Epithelial cell of prostate (primary cell): ENCODE measurements at regions not wholly inside any gene's neighbourhood (a gene's known extent, or its start where the extent isn't known, plus 50 kb on each side); places are given as distances from the start of the nearest gene placed in this dataset.

Source experiments
- DNase-seq: peaks from one replicate; pipeline ENCODE4 v3.0.0-alpha.2; 2011; ENCODE audit warnings: low read depth, low spot score
- H3K27ac ChIP-seq: fragments of 450-650 bp; 2 replicates; pipeline ENCODE4 v1.5.1; 2017; ENCODE audit warnings: mild to moderate bottlenecking

DNA sequence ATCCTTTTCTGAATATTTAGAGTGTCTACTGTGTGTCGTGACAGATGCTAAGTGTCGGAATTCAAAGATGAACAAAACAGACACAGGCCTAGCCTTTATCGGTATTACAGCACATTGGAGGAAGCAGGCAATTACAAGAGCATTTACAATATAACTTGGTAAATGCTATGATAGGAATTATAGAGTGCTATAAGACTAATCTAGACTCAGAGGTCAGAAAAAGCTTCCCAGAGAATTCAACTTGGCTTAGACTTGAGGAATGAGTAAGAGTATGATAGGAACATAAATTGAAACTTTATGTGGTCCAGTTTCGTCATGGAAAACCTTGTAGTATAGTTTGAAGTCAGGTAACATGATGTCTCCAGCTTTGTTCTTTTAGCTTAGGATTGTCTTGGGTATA lies 395.7 kb upstream of the FAT3 start:
- DNase-seq, result no peak
- no peak overlapping the region for H3K27ac ChIP-seq

DNA sequence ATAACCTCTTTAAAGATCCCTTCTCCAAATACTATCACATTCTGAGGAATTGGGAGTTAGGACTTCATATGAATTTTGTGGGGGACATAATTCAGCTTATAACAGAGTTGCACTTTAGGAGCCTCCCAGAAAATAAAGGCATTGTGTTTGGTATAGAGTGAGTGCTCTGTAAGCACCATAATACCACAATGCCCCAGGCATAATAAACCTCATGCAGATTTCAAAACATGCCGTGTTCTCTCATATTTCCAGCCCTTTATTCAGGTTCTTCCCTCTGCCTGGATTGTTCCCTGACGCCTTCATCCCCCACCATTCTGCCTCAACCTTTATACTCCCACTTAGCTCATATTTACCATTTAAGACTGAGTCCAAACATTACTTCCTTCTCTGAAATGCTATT lies 398.8 kb upstream of the FAT3 start:
- no peak overlapping the region for H3K27ac ChIP-seq
- no peak for DNase-seq

DNA sequence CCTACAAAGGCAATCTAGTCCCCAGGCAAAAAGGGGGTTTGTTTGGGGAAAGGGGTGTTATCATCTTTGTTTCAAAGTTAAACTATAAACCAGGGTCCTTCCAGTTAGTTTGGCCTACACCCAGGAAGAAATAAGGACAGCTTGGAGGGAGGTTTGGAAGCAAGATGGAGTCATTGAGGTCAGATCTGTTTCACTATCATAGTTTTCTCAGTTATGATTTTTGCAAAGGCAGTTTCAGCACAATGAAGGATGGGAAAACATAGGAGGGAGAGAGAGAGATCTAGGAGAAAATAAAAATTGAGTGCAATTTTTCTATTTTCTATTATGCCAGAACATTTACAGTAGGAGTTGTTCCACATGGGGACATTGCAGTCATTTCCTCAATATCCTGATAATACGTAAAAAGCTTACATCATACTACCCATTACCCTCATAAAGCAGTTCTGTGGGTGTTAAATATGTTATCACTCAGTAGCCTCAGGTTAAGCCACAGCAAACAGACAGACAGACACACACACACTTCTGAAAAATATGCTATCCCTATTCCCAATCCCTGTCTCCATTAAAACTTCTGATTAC lies 401.3 kb upstream of the FAT3 start:
- no peak overlapping the region for H3K27ac ChIP-seq
- no peak for DNase-seq

DNA sequence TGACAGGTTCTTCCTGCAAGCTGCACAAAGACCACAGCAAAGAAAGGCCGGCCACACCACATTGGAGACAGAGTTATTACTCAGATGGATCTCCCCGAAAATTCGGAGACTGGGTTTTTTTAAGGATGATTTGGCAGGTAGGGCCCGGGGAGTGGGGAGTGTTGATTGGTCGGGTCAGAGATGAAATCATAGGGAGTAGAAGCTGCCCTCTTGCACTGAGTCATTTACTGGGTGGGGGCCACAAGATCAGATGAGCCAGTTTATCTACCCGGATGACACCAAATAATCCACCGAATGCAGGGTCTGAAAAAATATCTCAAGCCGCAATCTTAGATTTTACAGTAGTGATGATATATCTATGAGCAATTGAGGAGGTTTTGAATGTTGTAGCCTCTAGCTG lies 401.8 kb upstream of the FAT3 start:
- no peak overlapping the region for H3K27ac ChIP-seq
- DNase-seq, result no peak

DNA sequence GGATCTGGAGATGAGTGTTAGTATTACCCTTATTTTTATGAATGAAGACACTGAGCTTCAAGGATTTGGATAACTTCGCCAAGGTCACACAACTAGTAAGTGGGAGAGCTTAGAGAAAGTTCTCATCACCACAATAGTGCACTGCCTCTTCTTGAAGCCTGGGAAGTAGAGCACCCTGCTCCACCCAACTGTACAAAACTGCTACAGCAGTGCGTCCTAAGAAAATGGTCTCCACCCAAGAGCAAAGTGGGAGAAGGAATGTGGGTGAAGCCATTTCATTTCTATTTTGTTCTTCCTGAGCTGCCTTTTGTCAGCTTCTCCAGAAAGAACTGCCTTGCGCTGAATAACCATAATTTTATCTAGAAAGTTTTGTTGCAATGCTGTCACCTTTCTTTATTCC lies 403.9 kb upstream of the FAT3 start:
- H3K27ac ChIP-seq, result no peak overlapping the region
- DNase-seq, result no peak

DNA sequence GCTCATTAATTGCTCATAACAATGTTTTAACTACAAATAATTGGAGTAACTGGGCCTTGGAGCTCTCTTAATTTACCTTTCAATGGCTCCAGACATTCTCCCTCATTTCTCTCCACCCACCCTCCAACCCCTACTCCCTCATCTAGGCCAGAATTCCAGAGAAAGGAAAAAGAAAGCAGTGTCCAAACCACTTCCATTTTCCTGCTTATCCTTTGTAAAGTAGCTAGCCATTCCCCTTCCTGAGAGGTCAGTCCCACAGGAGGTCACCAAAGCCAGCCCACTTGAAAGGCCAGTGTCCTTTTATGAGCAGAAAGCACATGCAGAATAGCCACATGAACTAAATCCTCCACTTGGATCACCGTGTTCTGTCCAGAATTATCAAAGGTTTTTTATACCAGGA lies 404.8 kb upstream of the FAT3 start:
- no peak overlapping the region for H3K27ac ChIP-seq
- no peak for DNase-seq

DNA sequence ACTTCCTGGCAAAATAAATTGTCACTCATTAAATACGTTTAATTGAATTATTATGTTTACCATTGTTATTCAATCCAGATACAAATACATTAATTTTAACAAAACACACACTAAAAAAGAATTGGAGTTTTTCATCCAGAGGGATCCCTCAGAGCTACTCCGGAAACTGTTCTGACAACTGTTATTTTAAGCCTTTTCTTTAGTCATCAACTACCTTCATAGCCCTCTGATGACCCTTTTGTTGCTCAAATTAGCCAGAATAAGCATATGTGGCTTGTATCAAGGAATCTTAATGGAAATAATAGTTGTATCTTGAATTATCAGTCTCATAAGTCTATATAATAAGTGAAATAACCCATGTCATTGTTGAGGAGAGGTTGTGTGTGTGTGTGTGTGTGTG lies 405.4 kb upstream of the FAT3 start:
- no peak for DNase-seq

DNA sequence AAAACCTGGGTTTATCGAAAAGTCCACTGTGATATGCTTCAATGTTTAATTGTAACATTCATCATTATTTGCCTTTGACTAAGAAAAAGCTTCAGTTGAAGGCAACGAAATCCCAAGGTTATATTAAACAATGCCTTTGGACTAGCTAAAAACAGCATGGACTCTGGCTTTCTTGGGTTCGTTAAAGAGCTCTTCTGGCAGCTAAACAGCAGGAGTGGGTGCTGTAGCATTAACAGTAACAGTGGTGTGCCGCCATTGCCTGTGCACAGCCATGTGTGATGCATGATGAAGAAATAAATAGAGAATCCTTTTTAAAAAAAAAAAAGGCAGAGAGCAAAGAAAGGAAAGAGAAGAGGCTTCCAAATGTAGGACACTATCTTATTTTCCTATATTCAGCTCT lies 406.6 kb upstream of the FAT3 start:
- DNase-seq, result no peak
- no peak overlapping the region for H3K27ac ChIP-seq

More for the DNA sequence above, 405.4 kb upstream of the FAT3 start:
- no peak overlapping the region for H3K27ac ChIP-seq

DNA sequence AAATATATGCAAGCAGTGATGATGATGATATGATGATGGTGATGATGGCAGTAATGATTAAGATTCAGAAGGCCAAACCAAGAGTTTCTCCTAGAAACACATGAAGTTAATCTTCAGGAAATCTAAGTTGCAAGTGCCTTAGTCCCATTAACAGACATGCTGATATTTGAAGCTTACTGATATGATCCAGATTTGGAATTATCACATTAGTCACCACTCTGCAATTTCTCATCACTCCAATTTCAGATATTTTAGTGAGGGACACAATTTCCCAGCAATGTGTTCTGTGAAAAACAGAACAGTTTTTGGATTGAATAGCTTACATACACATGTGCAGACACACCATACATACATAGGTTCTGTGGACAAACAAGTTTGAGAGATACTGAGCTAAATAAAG lies 411.4 kb upstream of the FAT3 start:
- no peak for DNase-seq
- H3K27ac ChIP-seq, result no peak overlapping the region

DNA sequence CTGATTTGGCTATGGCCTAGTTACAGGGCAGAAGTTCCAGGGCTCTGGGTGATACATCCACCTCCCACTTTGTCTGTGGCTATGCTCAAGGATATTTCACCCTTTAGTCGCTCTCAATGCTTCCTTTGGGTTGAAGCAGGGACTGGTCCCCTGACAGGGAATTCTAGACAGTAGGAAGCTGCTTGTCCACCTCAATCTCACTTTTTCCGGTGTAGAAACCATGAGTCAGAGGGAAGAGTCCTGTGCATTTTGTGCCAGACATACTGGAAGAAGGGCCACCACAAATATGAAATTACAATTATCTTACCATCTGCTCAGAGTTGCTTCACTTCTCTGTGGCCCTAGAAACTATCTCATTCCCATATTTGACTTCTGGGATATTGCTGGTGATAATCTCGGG lies 413.7 kb upstream of the FAT3 start:
- DNase-seq, result no peak
- no peak overlapping the region for H3K27ac ChIP-seq

DNA sequence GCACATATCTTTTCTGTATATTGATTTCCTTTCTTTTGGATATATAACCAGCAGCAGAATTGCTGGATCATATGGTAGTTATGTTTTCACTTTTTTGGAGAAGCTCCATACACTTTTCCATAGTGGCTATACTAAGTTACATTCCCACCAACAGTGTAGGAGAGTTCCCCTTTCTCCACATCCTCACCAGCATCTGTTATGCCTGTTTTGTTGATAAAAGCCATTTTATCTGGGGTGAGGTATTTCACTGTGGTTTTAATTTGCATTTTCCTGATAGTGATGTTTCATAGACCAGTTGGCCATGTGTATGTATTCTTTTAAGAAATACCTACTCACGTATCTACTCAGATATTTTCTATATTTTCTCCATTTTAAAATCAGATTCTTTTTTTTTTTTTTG lies 419.3 kb upstream of the FAT3 start:
- DNase-seq, result no peak
- no peak overlapping the region for H3K27ac ChIP-seq

DNA sequence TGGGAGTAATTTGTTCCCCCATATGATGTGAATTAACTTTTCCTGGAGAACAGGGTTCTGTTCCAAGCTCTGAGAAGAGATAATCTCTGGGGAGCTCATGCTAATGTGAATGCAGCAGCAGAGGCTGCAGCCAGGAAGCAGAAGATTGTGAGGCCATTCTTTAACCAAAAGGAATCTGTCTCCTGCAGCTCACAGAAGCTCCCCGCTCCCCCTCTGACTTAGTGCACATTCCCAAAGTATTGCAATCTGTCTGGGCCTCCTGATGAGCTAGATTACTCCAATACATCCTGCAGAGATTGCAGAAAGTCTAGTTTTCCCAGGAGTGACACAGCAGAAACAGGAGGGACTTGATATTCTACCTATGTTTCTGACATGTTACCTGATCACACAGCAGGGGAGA lies 420.6 kb upstream of the FAT3 start:
- no peak overlapping the region for H3K27ac ChIP-seq
- DNase-seq, result no peak

DNA sequence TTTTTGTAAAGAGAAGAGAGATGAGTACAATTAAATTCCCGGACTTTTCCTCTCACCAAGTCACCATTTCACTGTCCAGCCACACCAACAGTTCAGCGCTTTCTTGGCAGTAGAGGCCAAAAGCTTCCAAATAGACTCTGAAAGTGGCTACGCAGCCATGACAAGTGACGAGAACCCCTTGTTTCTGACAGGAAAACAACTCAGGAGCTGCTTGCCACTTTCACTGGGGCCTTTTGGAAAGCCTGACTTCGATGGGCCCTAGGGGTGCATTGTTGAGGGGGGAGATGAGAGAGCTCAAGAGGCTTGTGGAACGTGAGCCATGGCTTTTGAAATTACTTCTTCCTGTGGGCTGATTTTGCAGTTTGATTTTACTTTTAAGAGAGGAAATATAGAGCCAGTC lies 422.1 kb upstream of the FAT3 start:
- DNase-seq, result no peak
- H3K27ac ChIP-seq, result no peak overlapping the region

DNA sequence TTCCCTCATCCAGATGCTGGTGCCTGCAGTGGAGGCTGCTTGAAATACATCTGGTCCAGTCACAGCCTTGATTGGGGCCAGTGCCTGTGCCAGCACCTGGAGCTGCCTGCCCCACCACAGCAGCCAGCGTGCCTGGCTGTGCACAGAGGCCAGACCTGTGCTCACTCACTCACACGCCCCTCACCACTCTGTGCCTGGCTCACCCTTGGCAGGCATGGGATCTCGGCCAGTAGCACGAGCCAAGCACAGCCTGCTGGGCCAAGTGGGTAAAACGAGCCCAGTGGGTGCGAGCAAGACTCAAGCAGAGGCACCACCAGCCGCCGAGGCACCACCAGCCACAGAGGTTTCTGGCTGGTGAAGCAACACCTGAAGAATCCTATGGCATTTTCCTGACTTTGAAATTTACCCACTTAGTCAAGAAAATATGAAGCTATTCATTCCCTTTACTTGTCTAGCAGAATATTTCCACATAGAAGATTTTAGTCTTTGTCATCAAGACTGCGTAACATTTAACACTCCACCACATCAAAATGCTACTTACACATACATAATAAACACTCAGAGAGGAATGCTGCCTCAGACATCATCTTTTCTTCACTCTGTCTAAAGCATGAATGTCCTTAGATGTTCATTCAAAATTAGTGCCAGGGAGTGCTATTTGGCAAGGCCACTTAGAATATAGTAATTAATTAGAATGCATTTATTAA lies 424.3 kb upstream of the FAT3 start:
- no peak overlapping the region for H3K27ac ChIP-seq
- DNase-seq, result no peak

DNA sequence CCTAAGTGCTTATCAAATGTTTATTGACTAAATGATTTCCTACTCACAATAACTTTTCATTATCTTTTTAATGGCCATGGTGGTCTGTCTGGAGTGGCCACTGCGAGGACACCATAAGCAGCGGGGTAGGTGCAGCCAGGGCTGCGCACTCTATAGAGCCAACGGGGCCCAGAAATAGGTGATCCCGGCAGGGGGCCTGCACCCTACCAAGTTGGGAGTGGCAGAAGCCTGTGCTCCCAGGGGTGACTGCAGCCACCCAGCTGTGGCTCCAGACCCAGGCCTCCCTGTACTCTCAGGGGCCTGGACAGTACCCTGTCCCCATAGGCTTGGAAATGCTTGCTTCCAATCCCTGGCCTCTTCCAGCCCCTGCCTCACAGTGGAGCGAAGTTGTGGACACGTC lies 426.4 kb upstream of the FAT3 start:
- H3K27ac ChIP-seq, result no peak overlapping the region
- no peak for DNase-seq

DNA sequence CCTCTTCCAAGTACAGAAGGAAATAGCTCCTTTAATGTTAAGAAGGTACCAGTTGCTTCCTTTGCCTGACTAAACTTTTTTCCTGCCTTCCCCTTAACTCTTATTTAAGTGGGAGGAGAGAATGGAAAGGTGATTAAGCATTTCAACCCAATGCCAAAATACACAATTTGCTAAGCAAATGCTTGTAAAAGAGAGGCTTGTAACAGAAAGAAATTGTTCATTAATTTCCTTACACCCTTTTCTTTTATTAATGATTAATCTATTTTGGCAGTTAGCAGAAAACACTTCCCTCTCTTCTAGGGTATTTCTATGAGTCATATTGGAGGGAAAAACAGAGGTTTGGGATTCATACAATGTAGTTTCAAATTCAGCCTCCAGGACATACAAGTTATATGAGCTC lies 427.6 kb upstream of the FAT3 start:
- DNase-seq, result no peak
- no peak overlapping the region for H3K27ac ChIP-seq

DNA sequence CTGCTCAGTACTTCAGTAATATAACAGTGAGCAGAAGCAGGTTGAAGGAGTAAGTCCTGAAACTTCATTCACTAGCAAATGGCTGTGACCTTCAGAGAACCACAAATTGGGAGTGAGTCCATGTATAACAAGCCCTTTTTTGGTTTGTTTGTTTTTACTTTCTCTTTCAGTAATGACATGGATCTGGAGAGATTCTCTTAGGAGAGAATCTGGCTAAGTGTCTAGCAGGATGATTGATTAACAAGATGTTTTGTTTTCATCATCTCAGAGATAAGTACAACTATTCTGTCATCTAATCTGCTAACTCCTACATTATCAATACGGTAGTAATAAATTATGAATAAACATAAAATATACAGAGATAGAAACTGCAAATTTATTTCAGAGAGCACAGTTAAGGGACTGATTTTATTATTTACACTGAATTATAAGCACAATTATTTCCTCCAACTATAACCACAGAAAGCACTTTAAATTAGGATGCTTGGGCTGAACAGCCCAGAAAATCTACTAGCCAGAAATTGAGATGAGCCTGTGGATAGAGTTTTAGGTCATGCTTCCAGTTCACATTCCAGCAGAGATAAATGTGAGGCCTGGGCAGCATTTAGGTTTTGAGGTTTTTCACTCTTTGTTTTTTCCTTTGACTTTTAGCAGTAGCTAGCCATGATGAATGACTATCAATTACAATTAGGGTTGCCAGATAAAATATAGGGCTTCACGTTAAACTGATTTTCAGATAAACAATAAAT lies 429.3 kb upstream of the FAT3 start:
- no peak for DNase-seq
- H3K27ac ChIP-seq, result no peak overlapping the region

DNA sequence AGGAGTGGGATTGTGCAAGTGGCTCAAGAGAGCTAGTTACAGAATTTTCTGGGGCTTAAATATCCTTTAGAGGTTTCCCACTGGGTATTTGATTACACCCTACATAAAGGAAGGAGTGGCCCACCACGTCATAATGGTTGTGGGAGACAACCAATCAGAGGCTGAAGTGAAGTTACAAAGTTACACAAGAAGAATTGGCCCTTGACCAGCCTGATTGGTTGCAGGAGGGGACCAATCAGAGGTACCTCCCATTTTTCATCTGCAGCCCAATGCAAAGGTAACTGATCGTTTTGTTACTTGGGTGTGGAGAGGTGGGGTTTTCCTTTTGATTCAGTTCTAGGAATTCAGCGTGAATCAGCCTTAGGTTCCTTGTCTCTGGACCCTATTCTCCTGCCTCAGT lies 430.5 kb upstream of the FAT3 start:
- no peak for DNase-seq
- H3K27ac ChIP-seq, result no peak overlapping the region

DNA sequence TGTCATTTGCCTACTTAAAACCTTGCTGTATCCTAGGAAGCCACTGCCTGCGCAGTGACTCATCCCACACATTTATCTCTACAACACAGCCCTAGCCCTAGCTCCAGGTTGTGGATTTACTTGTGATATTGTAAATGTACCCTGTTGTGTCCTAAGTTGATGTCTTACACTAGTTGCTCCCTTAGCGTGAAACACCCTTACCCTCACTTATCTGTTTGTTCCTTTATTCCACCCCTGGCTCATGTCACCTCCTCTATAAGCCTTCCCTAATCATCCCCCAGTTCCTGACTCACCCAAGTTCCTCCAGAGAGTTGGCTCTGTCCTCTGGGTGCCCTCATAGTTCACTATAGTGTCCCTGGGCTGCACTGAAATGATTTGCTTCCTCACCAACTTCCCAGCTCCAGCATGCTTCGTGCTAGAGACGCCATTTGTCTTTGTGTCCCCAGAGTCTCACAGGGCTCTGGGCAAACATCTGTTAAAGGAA lies 431.8 kb upstream of the FAT3 start:
- DNase-seq, result no peak
- H3K27ac ChIP-seq, result no peak overlapping the region

DNA sequence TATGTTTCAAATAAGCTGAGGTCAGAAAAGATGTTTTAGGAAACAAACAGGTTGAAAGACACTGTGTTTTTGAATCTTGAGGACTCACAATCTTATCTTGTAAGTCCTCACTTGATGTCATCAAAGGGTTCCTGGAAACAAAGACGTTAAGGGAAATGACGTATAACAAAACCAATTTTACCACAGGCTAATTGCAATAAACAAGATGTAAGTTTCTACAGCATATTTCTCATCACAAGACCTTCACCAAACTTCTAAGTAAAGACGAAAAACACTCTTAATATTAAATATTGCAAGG lies 433.5 kb upstream of the FAT3 start:
- DNase-seq, result no peak

DNA sequence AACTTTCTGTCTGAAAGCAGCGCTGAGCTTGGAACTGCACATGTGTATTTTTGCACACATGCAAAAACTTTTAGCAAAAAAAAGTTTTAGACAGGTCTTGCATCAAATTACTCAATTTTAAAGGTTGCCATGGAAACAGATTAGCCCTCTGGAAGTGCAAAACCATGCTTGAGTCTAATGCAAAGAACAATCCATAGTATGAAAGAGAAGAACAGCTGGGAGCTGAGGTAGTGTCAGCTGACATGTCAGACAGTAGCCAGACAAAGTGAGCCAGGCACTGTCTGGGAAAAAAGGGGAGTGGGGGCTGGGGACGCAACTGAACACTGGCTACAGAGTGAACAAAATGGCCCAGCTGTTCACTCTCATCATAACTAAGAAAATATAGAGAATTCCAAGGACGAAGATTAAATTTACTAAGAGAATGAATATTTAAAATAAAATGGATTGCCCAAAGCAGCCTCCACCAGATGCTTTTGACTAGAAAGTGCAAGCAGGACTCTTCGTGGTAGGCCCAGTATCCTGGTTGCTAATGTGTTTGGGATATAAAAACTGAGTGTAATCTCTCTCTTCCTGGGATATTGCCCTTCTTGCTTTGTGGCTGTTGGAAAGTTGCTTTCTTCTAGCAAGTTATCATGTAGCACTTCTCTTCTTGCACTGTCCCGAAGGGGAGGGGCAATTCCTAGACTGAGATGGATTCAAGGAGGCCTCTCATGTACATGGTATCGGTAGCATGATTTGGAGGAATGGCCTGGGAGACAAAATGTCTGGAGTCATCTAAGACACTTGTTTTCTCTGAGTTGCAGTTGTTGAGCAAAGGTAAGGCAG lies 434.1 kb upstream of the FAT3 start:
- no peak overlapping the region for H3K27ac ChIP-seq
- no peak for DNase-seq

More for the DNA sequence above, 433.5 kb upstream of the FAT3 start:
- no peak overlapping the region for H3K27ac ChIP-seq
